ENCODE measurements at regions not wholly inside any gene's neighbourhood (a gene's known extent, or its start where the extent isn't known, plus 50 kb on each side); places are given as distances from the start of the nearest gene placed in this dataset.
A peak's percentile ranks its signal among the peaks of the same experiment; 100 is the strongest.

- no peak overlapping the region for H3K27ac Mint-ChIP-seq
- no peaks in the 10 kb centered on the region for H3K36me3 Mint-ChIP-seq
- no peaks in the 10 kb centered on the region for H3K27me3 ChIP-seq (ENCODE audit: control insufficient read depth, insufficient read depth, low read length)
- H3K4me1 ChIP-seq (ENCODE audit: control insufficient read depth, insufficient read depth, low read length, poor library complexity, severe bottlenecking), result no peaks in the 10 kb centered on the region
- no peaks in the 10 kb centered on the region for H3K27me3 Mint-ChIP-seq
- ATAC-seq (ENCODE audit: low read depth in 2 of 2) (no peak), DNase-seq (no peak)
- H3K4me3 Mint-ChIP-seq, result no peak overlapping the region
- H3K4me1 Mint-ChIP-seq, result no peaks in the 10 kb centered on the region
- no peak overlapping the region for H3K4me3 ChIP-seq (ENCODE audit: low read depth, low read length)
- H3K36me3 ChIP-seq (ENCODE audit: control insufficient read depth, insufficient read depth, low read length), result no peaks in the 10 kb centered on the region
- H3K9me3 ChIP-seq (ENCODE audit: control insufficient read depth in 2 of 2, low read length in 2 of 2), result no peaks in the 10 kb centered on the region
- no peak overlapping the region for H3K27ac ChIP-seq (ENCODE audit: insufficient read depth, low read length, poor library complexity, severe bottlenecking)
- H3K9me3 Mint-ChIP-seq, result peaks cover 0 to 2% (median 0%) of the 10 kb centered on the region in 7 donors
Measured at GRCh38 chr19:29428071-29428470, 97.7 kb upstream of the VSTM2B start.

GRCh38 chr19:29429021-29429420, 96.8 kb upstream of the VSTM2B start:
- Mint-ChIP-seq H3K27ac (no peak overlapping the region), H3K9me3 (peaks cover 0 to 2% (median 0%) of the 10 kb centered on the region in 7 donors), H3K4me3 (no peak overlapping the region), H3K27me3 (no peaks in the 10 kb centered on the region), H3K4me1 (no peaks in the 10 kb centered on the region), H3K36me3 (no peaks in the 10 kb centered on the region)
- Histone ChIP-seq H3K27me3 (ENCODE audit: control insufficient read depth, insufficient read depth, low read length) (no peaks in the 10 kb centered on the region), H3K36me3 (ENCODE audit: control insufficient read depth, insufficient read depth, low read length) (no peaks in the 10 kb centered on the region), H3K4me1 (ENCODE audit: control insufficient read depth, insufficient read depth, low read length, poor library complexity, severe bottlenecking) (no peaks in the 10 kb centered on the region), H3K9me3 (ENCODE audit: control insufficient read depth in 2 of 2, low read length in 2 of 2) (no peaks in the 10 kb centered on the region), H3K4me3 (ENCODE audit: low read depth, low read length) (no peak overlapping the region), H3K27ac (ENCODE audit: insufficient read depth, low read length, poor library complexity, severe bottlenecking) (no peak overlapping the region)
- ATAC-seq (ENCODE audit: low read depth in 2 of 2) (no peak), DNase-seq (no peak)

DNA sequence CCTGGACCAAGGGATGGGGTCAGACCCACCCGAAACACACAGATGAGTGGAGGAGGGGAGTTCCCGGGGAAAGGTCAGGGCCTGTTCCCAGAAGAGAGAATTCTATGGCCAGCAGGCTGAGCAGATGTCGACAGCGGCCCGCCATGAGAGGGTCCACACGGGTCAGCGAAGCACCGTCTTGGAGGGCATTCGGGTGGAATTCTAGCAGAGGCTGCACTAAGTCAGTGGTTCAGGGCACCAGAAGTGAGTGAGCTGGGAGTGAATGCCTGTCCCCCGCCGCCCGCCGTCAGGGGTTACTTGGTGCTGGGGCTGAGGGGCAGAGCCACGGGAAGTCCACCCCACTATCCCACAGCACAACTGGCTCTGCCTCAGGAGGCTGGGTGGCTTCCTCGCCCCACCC, 96.2 kb upstream of the VSTM2B start:
- H3K27me3 Mint-ChIP-seq, result no peaks in the 10 kb centered on the region
- peaks cover 0 to 2% (median 0%) of the 10 kb centered on the region in 7 donors for H3K9me3 Mint-ChIP-seq
- no peaks in the 10 kb centered on the region for H3K36me3 ChIP-seq (ENCODE audit: control insufficient read depth, insufficient read depth, low read length)
- H3K4me3 Mint-ChIP-seq, result no peak overlapping the region
- no peaks in the 10 kb centered on the region for H3K4me1 Mint-ChIP-seq
- no peaks in the 10 kb centered on the region for H3K27me3 ChIP-seq (ENCODE audit: control insufficient read depth, insufficient read depth, low read length)
- no peaks in the 10 kb centered on the region for H3K9me3 ChIP-seq (ENCODE audit: control insufficient read depth in 2 of 2, low read length in 2 of 2)
- no peaks in the 10 kb centered on the region for H3K36me3 Mint-ChIP-seq
- peak overlapping the region in 1 of 3 donors; percentile 33 for H3K27ac Mint-ChIP-seq
- H3K4me1 ChIP-seq (ENCODE audit: control insufficient read depth, insufficient read depth, low read length, poor library complexity, severe bottlenecking), result no peaks in the 10 kb centered on the region
- ATAC-seq (ENCODE audit: low read depth in 2 of 2) (no peak), DNase-seq (no peak)
- no peak overlapping the region for H3K27ac ChIP-seq (ENCODE audit: insufficient read depth, low read length, poor library complexity, severe bottlenecking)
- no peak overlapping the region for H3K4me3 ChIP-seq (ENCODE audit: low read depth, low read length)

DNA sequence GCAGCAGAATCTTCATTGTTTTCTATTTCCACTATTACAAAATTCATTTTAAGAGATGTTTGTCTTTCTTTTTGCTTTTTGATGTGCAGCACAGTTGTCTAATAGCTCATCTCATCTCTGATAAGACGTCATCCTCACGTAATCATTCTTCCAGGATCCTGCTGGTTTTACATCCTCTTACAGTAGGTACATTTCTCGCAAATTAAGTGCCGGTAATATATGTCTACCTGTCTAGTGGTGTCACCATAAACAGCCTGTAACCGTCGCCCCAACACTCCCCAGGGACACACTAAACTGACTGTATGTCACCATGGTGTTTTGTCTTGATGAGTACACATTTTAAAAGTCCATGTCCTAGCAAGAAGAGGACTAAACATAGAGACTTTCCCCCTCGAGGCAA, 94.5 kb upstream of the VSTM2B start:
- H3K4me1 ChIP-seq (ENCODE audit: control insufficient read depth, insufficient read depth, low read length, poor library complexity, severe bottlenecking), result no peaks in the 10 kb centered on the region
- H3K27ac ChIP-seq (ENCODE audit: insufficient read depth, low read length, poor library complexity, severe bottlenecking), result no peak overlapping the region
- no peaks in the 10 kb centered on the region for H3K36me3 ChIP-seq (ENCODE audit: control insufficient read depth, insufficient read depth, low read length)
- no peaks in the 10 kb centered on the region for H3K36me3 Mint-ChIP-seq
- no peak overlapping the region for H3K4me3 Mint-ChIP-seq
- H3K9me3 Mint-ChIP-seq, result peaks cover 0 to 4% (median 0%) of the 10 kb centered on the region in 7 donors
- H3K27me3 Mint-ChIP-seq, result no peaks in the 10 kb centered on the region
- no peaks in the 10 kb centered on the region for H3K4me1 Mint-ChIP-seq
- H3K27ac Mint-ChIP-seq, result no peak overlapping the region
- H3K9me3 ChIP-seq (ENCODE audit: control insufficient read depth in 2 of 2, low read length in 2 of 2), result no peaks in the 10 kb centered on the region
- ATAC-seq (ENCODE audit: low read depth in 2 of 2) (no peak), DNase-seq (no peak)
- H3K27me3 ChIP-seq (ENCODE audit: control insufficient read depth, insufficient read depth, low read length), result no peaks in the 10 kb centered on the region
- H3K4me3 ChIP-seq (ENCODE audit: low read depth, low read length), result no peak overlapping the region

GRCh38 chr19:29432677-29433076, 93.1 kb upstream of the VSTM2B start:
- Histone ChIP-seq H3K9me3 (ENCODE audit: control insufficient read depth in 2 of 2, low read length in 2 of 2) (no peaks in the 10 kb centered on the region), H3K27me3 (ENCODE audit: control insufficient read depth, insufficient read depth, low read length) (no peaks in the 10 kb centered on the region), H3K27ac (ENCODE audit: insufficient read depth, low read length, poor library complexity, severe bottlenecking) (no peak overlapping the region), H3K36me3 (ENCODE audit: control insufficient read depth, insufficient read depth, low read length) (no peaks in the 10 kb centered on the region), H3K4me3 (ENCODE audit: low read depth, low read length) (no peak overlapping the region), H3K4me1 (ENCODE audit: control insufficient read depth, insufficient read depth, low read length, poor library complexity, severe bottlenecking) (no peaks in the 10 kb centered on the region)
- H3K36me3 Mint-ChIP-seq, result no peaks in the 10 kb centered on the region
- H3K4me3 Mint-ChIP-seq, result no peak overlapping the region
- no peak overlapping the region for H3K27ac Mint-ChIP-seq
- ATAC-seq (ENCODE audit: low read depth in 2 of 2) (no peak), DNase-seq (no peak)
- no peaks in the 10 kb centered on the region for H3K4me1 Mint-ChIP-seq
- H3K27me3 Mint-ChIP-seq, result no peaks in the 10 kb centered on the region
- H3K9me3 Mint-ChIP-seq, result peaks cover 0 to 4% (median 0%) of the 10 kb centered on the region in 7 donors

DNA sequence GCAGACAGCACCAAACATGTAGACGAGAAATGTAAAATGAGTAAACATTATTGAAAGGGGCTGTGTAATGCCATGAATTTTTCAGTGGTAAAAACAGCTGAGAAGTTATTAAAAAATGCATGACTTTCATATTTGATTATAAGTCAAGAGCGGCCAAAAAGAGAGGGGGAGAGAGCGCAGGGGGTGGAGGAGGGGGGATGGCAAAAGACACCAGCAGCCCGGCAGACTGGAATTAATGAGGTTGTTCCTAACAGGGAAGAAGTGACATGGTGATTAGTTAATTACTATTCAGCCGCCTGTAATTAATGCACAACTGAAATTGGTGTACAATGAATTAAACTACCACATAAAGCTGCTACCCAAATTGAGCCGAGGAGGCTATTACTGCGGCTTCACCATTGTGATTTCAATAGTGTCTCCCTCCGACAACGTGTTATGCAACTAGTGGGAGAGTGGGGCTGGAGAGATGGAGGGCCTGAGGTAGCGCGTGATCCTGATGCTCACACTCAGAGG, 89.1 kb upstream of the VSTM2B start:
- Mint-ChIP-seq H3K4me3 (no peak overlapping the region), H3K9me3 (peaks cover 0 to 2% (median 0%) of the 10 kb centered on the region in 7 donors), H3K4me1 (no peaks in the 10 kb centered on the region), H3K36me3 (no peaks in the 10 kb centered on the region), H3K27ac (no peak overlapping the region), H3K27me3 (no peaks in the 10 kb centered on the region)
- H3K9me3 ChIP-seq (ENCODE audit: control insufficient read depth in 2 of 2, low read length in 2 of 2), result no peaks in the 10 kb centered on the region
- DNase-seq, result no peak
- H3K4me3 ChIP-seq (ENCODE audit: low read depth, low read length), result no peak overlapping the region
- no peaks in the 10 kb centered on the region for H3K27me3 ChIP-seq (ENCODE audit: control insufficient read depth, insufficient read depth, low read length)
- ATAC-seq (ENCODE audit: low read depth in 2 of 2), result no peak
- H3K36me3 ChIP-seq (ENCODE audit: control insufficient read depth, insufficient read depth, low read length), result no peaks in the 10 kb centered on the region
- no peaks in the 10 kb centered on the region for H3K4me1 ChIP-seq (ENCODE audit: control insufficient read depth, insufficient read depth, low read length, poor library complexity, severe bottlenecking)
- H3K27ac ChIP-seq (ENCODE audit: insufficient read depth, low read length, poor library complexity, severe bottlenecking), result no peak overlapping the region

DNA sequence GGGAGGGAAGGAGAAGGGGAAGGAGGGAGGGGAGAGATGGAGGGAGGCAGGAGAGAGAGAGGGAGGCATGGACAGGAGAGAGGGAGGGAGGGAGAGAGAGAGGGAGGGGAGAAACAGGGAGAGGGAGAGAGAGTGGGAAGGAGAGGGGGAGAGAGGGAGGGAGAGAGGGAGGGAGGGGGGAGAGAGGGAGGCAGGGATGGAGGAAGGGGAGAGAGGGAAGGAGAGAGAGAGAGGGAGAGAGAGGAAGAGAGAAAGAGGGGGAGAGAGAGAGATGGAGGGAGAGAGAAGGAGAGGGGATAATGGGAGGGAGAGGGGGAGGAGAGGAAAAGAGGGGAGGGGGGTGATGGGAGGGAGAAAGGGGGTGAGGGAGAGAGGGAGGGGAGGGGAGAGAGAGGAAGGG, 86.8 kb upstream of the VSTM2B start:
- no peak overlapping the region for H3K27ac ChIP-seq (ENCODE audit: insufficient read depth, low read length, poor library complexity, severe bottlenecking)
- no peaks in the 10 kb centered on the region for H3K9me3 ChIP-seq (ENCODE audit: control insufficient read depth in 2 of 2, low read length in 2 of 2)
- no peaks in the 10 kb centered on the region for H3K27me3 Mint-ChIP-seq
- no peaks in the 10 kb centered on the region for H3K4me1 Mint-ChIP-seq
- peaks cover 0 to 4% (median 0%) of the 10 kb centered on the region in 7 donors for H3K9me3 Mint-ChIP-seq
- no peak overlapping the region for H3K27ac Mint-ChIP-seq
- no peaks in the 10 kb centered on the region for H3K36me3 Mint-ChIP-seq
- no peak overlapping the region for H3K4me3 ChIP-seq (ENCODE audit: low read depth, low read length)
- H3K4me1 ChIP-seq (ENCODE audit: control insufficient read depth, insufficient read depth, low read length, poor library complexity, severe bottlenecking), result no peaks in the 10 kb centered on the region
- H3K4me3 Mint-ChIP-seq, result no peak overlapping the region
- no peaks in the 10 kb centered on the region for H3K36me3 ChIP-seq (ENCODE audit: control insufficient read depth, insufficient read depth, low read length)
- DNase-seq, result no peak
- no peak for ATAC-seq (ENCODE audit: low read depth in 2 of 2)
- H3K27me3 ChIP-seq (ENCODE audit: control insufficient read depth, insufficient read depth, low read length), result no peaks in the 10 kb centered on the region

DNA sequence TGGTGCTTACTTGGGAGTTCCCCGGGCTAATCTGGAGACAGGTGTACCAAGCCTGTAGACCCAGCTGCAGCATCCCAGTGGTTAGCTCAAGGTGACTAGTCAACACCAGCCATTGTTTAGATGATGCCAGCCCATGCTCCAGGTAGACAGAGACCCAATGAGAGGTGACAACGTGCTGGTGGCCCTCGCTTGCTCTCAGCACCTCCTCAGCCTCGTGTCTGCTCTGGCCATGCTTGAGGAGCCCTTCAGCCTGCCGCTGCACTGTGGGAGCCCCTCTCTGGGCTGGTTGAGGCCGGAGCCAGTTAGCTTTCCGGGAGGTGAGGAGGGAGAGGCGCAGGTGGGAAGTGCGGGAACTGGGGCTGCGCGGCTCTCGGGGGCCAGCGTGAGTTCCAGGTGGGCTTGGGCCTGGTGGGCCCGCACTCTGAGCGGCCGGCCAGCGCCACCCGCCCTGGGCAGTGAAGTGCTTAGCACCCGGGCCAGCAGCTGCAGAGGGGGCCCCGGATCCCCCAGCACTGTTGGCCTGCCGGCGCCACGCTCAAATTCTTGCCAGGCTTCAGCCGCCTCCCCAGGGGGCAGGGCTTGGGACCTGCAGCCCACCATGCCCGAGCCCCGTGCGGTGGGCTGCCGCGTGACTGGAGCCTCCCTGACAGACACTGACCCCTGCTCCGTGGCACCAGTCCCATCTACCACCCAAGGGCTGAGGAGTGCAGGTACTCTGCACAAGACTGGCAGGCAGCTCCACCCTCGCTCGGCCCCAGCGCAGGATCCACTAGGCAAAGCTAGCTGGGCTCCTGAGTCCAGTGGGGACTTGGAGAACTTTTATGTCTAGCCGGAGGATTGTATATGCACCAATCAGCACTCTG, 85.9 kb upstream of the VSTM2B start:
- Histone ChIP-seq H3K4me3 (ENCODE audit: low read depth, low read length) (no peak overlapping the region), H3K9me3 (ENCODE audit: control insufficient read depth in 2 of 2, low read length in 2 of 2) (no peaks in the 10 kb centered on the region), H3K27ac (ENCODE audit: insufficient read depth, low read length, poor library complexity, severe bottlenecking) (no peak overlapping the region), H3K36me3 (ENCODE audit: control insufficient read depth, insufficient read depth, low read length) (no peaks in the 10 kb centered on the region), H3K27me3 (ENCODE audit: control insufficient read depth, insufficient read depth, low read length) (no peaks in the 10 kb centered on the region), H3K4me1 (ENCODE audit: control insufficient read depth, insufficient read depth, low read length, poor library complexity, severe bottlenecking) (no peaks in the 10 kb centered on the region)
- H3K27ac Mint-ChIP-seq, result no peak overlapping the region
- no peaks in the 10 kb centered on the region for H3K36me3 Mint-ChIP-seq
- H3K4me3 Mint-ChIP-seq, result no peak overlapping the region
- DNase-seq, result no peak
- no peak for ATAC-seq (ENCODE audit: low read depth in 2 of 2)
- peaks cover 0 to 6% (median 0%) of the 10 kb centered on the region in 7 donors for H3K9me3 Mint-ChIP-seq
- H3K4me1 Mint-ChIP-seq, result no peaks in the 10 kb centered on the region
- no peaks in the 10 kb centered on the region for H3K27me3 Mint-ChIP-seq

All from CD4-positive, CD25-positive, alpha-beta regulatory T cell (primary cell).